ENCODE measurements at regions not wholly inside any gene's neighbourhood (a gene's known extent, or its start where the extent isn't known, plus 50 kb on each side); places are given as distances from the start of the nearest gene placed in this dataset.
A peak's percentile ranks its signal among the peaks of the same experiment; 100 is the strongest.
"Not testable (repeated sequence)": the region's sequence is repeated elsewhere in the genome, so short reads cannot be mapped to it uniquely, and the experiment has no call there.

DNA sequence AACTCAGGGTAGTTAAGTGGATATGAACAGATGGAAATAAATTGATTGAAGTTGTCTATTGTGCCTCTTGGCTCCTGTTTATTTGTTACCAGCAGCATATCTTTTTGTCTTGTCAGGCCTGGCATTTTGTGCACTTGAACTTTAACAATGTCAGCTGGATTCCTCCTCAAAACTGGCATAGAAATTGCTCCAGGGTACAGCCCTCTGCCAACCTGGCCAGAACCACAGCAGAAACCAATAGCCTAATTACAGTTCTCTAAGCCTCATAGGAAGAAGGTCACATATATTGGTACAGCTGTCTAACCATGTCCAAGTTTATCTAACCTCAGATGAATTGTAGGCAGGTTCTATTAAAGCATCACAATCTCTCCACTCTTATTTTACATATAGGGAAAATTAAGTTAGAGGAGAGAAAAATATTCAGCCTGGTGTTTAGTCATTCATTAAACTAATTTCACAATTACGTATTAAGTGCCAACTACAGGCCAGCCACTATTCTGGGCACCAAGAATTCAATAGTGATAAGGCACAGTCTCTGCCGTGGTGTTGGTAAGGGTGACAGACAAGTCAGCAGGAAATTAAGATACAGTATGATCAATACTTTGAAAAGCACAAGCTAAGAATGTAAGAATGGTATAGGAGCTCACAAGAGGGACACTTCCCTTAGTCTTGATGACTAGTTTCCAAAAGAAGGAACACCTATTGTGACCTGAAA, 452.9 kb upstream of the NECTIN3 start:
- Histone ChIP-seq H3K27ac (ENCODE audit: insufficient read depth in 1 of 2, low read depth in 1 of 2, low read length in 2 of 2, poor library complexity in 1 of 2, severe bottlenecking in 2 of 2) (no peak overlapping the region), H3K27me3 (replicated peaks in 2 of 5; ENCODE audit: control insufficient read depth in 4 of 5, insufficient read depth in 5 of 5, low read length in 4 of 5) (no peaks in the 10 kb centered on the region), H3K36me3 (ENCODE audit: control insufficient read depth in 4 of 4, insufficient read depth in 4 of 4, low read length in 3 of 4) (no peaks in the 10 kb centered on the region), H3K4me1 (ENCODE audit: control extremely low read depth in 1 of 4, control insufficient read depth in 4 of 4, insufficient read depth in 4 of 4, low read length in 3 of 4) (no peaks in the 10 kb centered on the region), H3K4me3 (ENCODE audit: control insufficient read depth in 1 of 7, extremely low read depth in 1 of 7, insufficient read depth in 4 of 7, low read depth in 2 of 7, low read length in 6 of 7) (no peak overlapping the region), H3K9me3 (ENCODE audit: control extremely low read depth in 1 of 5, control insufficient read depth in 4 of 5, insufficient read depth in 2 of 5, low read depth in 1 of 5, low read length in 4 of 5) (no peaks in the 10 kb centered on the region)
- WGBS (ENCODE audit: insufficient coverage), result no CpG with 5 or more reads among the region's 2 CpGs
- ChIA-PET CTCF (no interaction called here), POLR2A (no interaction called here)
- no peak for DNase-seq

DNA sequence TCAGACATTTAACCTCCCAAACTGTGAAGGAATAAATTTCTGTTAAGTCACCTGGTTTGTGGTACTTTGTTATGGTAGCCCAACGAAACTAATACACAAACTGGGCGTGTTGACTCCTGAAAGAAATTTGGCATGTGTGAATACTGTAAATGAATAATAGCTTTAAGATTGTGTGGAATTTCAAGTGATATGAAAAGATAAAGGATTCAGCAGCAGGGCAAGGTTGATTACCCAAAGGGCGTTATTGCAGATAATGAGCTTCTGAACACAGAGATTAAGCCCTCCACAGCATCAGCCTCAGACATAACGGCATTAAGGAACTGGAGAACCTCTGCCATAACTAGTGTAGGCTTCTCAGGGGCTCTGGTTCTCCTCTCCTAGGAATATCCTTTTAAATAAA, 451.5 kb upstream of the NECTIN3 start:
- no peaks in the 10 kb centered on the region for H3K9me3 ChIP-seq (ENCODE audit: control extremely low read depth in 1 of 5, control insufficient read depth in 4 of 5, insufficient read depth in 2 of 5, low read depth in 1 of 5, low read length in 4 of 5)
- 60% methylated on average over 1 of the region's 4 CpGs for WGBS (ENCODE audit: insufficient coverage)
- H3K4me3 ChIP-seq (ENCODE audit: control insufficient read depth in 1 of 7, extremely low read depth in 1 of 7, insufficient read depth in 4 of 7, low read depth in 2 of 7, low read length in 6 of 7), result no peak overlapping the region
- no peak for DNase-seq
- POLR2A ChIA-PET, result no interaction called here
- H3K4me1 ChIP-seq (ENCODE audit: control extremely low read depth in 1 of 4, control insufficient read depth in 4 of 4, insufficient read depth in 4 of 4, low read length in 3 of 4), result no peaks in the 10 kb centered on the region
- H3K27me3 ChIP-seq (replicated peaks in 2 of 5; ENCODE audit: control insufficient read depth in 4 of 5, insufficient read depth in 5 of 5, low read length in 4 of 5), result no peaks in the 10 kb centered on the region
- no peak overlapping the region for H3K27ac ChIP-seq (ENCODE audit: insufficient read depth in 1 of 2, low read depth in 1 of 2, low read length in 2 of 2, poor library complexity in 1 of 2, severe bottlenecking in 2 of 2)
- CTCF ChIA-PET, result no interaction called here
- H3K36me3 ChIP-seq (ENCODE audit: control insufficient read depth in 4 of 4, insufficient read depth in 4 of 4, low read length in 3 of 4), result no peaks in the 10 kb centered on the region

DNA sequence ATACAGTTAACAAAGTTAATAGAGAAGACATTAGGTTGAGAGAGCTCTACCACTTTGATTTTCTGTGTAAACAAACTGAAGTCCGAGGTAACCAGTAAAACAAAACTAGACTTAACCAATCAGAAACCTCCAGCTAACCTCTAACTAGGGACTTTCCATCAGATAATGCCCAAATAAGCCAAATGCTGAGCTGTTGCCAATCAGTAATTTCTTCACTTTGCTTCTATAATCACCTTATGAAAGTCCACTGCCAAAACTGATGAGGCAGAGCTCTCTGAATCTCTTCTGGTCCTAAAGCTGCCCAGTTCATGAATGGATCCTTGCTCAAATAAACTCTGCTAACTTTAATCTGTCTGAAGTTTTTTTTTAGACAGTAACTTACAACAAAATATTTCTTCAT, 448.0 kb upstream of the NECTIN3 start:
- POLR2A ChIA-PET, result no interaction called here
- Histone ChIP-seq H3K4me1 (ENCODE audit: control extremely low read depth in 1 of 4, control insufficient read depth in 4 of 4, insufficient read depth in 4 of 4, low read length in 3 of 4) (peaks cover 0 to 6% (median 2%) of the 10 kb centered on the region in 4 experiments), H3K27ac (ENCODE audit: insufficient read depth in 1 of 2, low read depth in 1 of 2, low read length in 2 of 2, poor library complexity in 1 of 2, severe bottlenecking in 2 of 2) (no peak overlapping the region), H3K27me3 (replicated peaks in 2 of 5; ENCODE audit: control insufficient read depth in 4 of 5, insufficient read depth in 5 of 5, low read length in 4 of 5) (no peaks in the 10 kb centered on the region), H3K4me3 (ENCODE audit: control insufficient read depth in 1 of 7, extremely low read depth in 1 of 7, insufficient read depth in 4 of 7, low read depth in 2 of 7, low read length in 6 of 7) (no peak overlapping the region), H3K36me3 (ENCODE audit: control insufficient read depth in 4 of 4, insufficient read depth in 4 of 4, low read length in 3 of 4) (no peaks in the 10 kb centered on the region), H3K9me3 (ENCODE audit: control extremely low read depth in 1 of 5, control insufficient read depth in 4 of 5, insufficient read depth in 2 of 5, low read depth in 1 of 5, low read length in 4 of 5) (no peaks in the 10 kb centered on the region)
- CTCF ChIA-PET, result no interaction called here
- peak in 1 of 3 donors; percentile 6 for DNase-seq
- WGBS (ENCODE audit: insufficient coverage), result 50% methylated on average over 1 of the region's 1 CpG

DNA sequence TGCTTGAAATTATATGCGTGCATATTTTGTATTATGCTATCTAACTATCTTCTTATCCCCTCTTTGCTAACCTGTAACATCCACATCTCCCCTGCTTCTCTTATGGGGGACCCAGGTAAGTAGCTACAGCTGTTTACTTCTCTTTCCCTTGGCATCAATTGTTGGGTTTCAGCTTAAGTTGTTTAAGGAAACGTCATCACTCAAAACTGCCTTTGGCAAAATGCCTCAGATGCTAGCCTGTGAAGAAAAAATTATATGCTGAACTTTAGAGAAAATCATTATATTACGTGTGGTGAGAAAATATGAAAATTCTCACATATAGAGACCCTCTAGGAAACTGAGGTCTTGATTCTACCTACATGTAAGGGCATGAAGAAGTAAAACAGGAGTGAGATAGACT, 447.0 kb upstream of the NECTIN3 start:
- H3K4me1 ChIP-seq (ENCODE audit: control extremely low read depth in 1 of 4, control insufficient read depth in 4 of 4, insufficient read depth in 4 of 4, low read length in 3 of 4), result peaks cover 0 to 7% (median 2%) of the 10 kb centered on the region in 4 experiments
- POLR2A ChIA-PET, result no interaction called here
- DNase-seq, result no peak

DNA sequence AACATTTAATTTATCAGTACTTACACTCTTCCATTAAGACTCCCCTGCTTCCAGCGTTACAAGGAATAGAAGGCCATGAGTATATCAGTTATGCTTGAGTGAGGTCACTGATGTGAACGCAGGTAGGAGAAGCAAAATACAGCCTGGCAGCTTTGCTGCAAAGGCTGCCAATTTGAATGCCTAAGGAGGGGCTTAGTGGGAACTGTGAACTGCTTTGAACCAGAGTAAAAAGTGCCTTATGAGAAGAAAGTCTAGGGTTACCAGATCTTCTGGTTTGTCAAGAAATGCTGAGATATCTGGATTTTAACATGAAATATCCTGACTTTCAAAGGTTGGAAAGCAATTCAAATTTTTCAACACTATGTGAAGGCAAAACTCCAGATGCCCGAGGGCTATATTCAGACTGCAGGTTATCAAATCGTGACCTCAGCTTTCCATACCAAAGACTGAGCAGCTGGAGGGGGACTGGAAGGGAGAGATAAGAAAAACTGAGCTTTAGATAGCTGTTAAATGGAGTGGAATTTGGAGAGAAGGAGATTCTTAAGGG, 446.3 kb upstream of the NECTIN3 start:
- peak in 1 of 3 donors; percentile 23 for DNase-seq
- Histone ChIP-seq H3K27ac (ENCODE audit: insufficient read depth in 1 of 2, low read depth in 1 of 2, low read length in 2 of 2, poor library complexity in 1 of 2, severe bottlenecking in 2 of 2) (no peak overlapping the region), H3K4me3 (ENCODE audit: control insufficient read depth in 1 of 7, extremely low read depth in 1 of 7, insufficient read depth in 4 of 7, low read depth in 2 of 7, low read length in 6 of 7) (no peak overlapping the region), H3K27me3 (replicated peaks in 2 of 5; ENCODE audit: control insufficient read depth in 4 of 5, insufficient read depth in 5 of 5, low read length in 4 of 5) (no peaks in the 10 kb centered on the region), H3K9me3 (ENCODE audit: control extremely low read depth in 1 of 5, control insufficient read depth in 4 of 5, insufficient read depth in 2 of 5, low read depth in 1 of 5, low read length in 4 of 5) (no peaks in the 10 kb centered on the region), H3K36me3 (ENCODE audit: control insufficient read depth in 4 of 4, insufficient read depth in 4 of 4, low read length in 3 of 4) (no peaks in the 10 kb centered on the region), H3K4me1 (ENCODE audit: control extremely low read depth in 1 of 4, control insufficient read depth in 4 of 4, insufficient read depth in 4 of 4, low read length in 3 of 4) (peaks cover 0 to 7% (median 2%) of the 10 kb centered on the region in 4 experiments)
- ChIA-PET POLR2A (no interaction called here), CTCF (no interaction called here)
- WGBS (ENCODE audit: insufficient coverage), result 86% methylated on average over 4 of the region's 4 CpGs

More for the DNA sequence above, 447.0 kb upstream of the NECTIN3 start:
- no peaks in the 10 kb centered on the region for H3K36me3 ChIP-seq (ENCODE audit: control insufficient read depth in 4 of 4, insufficient read depth in 4 of 4, low read length in 3 of 4)
- H3K27ac ChIP-seq (ENCODE audit: insufficient read depth in 1 of 2, low read depth in 1 of 2, low read length in 2 of 2, poor library complexity in 1 of 2, severe bottlenecking in 2 of 2), result no peak overlapping the region
- 100% methylated on average over 1 of the region's 3 CpGs for WGBS (ENCODE audit: insufficient coverage)
- CTCF ChIA-PET, result no interaction called here
- no peaks in the 10 kb centered on the region for H3K9me3 ChIP-seq (ENCODE audit: control extremely low read depth in 1 of 5, control insufficient read depth in 4 of 5, insufficient read depth in 2 of 5, low read depth in 1 of 5, low read length in 4 of 5)
- no peak overlapping the region for H3K4me3 ChIP-seq (ENCODE audit: control insufficient read depth in 1 of 7, extremely low read depth in 1 of 7, insufficient read depth in 4 of 7, low read depth in 2 of 7, low read length in 6 of 7)
- no peaks in the 10 kb centered on the region for H3K27me3 ChIP-seq (replicated peaks in 2 of 5; ENCODE audit: control insufficient read depth in 4 of 5, insufficient read depth in 5 of 5, low read length in 4 of 5)

DNA sequence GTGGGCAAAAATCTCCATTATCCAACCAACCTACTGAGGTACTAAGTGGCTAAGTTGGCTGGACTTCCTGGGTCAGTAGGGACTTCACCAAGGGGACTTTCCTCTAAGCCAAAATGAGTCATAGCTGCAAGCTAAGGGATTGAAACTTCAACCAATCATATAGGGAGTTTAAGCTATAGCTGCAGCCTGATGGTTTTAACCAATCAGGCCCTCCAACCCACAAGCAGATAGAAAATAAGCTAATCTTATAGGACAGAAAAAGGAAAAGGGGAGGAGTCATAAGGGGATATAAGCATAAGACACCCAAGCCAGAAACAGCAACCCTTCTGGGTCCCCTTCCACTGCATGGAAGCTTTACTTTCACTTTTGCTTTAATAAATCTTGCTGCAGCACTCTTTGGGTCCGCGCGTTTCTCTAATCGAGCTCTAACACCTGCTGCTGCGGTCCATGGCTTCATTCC, 444.9 kb upstream of the NECTIN3 start:
- H3K4me3 ChIP-seq (ENCODE audit: control insufficient read depth in 1 of 7, extremely low read depth in 1 of 7, insufficient read depth in 4 of 7, low read depth in 2 of 7, low read length in 6 of 7), result peak overlapping the region in 2 of 7 experiments; percentile 46 to 68
- CTCF ChIA-PET; H3K9me3 ChIP-seq (ENCODE audit: control extremely low read depth in 1 of 5, control insufficient read depth in 4 of 5, insufficient read depth in 2 of 5, low read depth in 1 of 5, low read length in 4 of 5); H3K36me3 ChIP-seq (ENCODE audit: control insufficient read depth in 4 of 4, insufficient read depth in 4 of 4, low read length in 3 of 4); H3K27ac ChIP-seq (ENCODE audit: insufficient read depth in 1 of 2, low read depth in 1 of 2, low read length in 2 of 2, poor library complexity in 1 of 2, severe bottlenecking in 2 of 2); POLR2A ChIA-PET; H3K4me1 ChIP-seq (ENCODE audit: control extremely low read depth in 1 of 4, control insufficient read depth in 4 of 4, insufficient read depth in 4 of 4, low read length in 3 of 4); H3K27me3 ChIP-seq (replicated peaks in 2 of 5; ENCODE audit: control insufficient read depth in 4 of 5, insufficient read depth in 5 of 5, low read length in 4 of 5): not testable (repeated sequence)
- peak; percentile 72 to 93 (median 90) for DNase-seq
- 40% methylated on average over 3 of the region's 5 CpGs for WGBS (ENCODE audit: insufficient coverage)

DNA sequence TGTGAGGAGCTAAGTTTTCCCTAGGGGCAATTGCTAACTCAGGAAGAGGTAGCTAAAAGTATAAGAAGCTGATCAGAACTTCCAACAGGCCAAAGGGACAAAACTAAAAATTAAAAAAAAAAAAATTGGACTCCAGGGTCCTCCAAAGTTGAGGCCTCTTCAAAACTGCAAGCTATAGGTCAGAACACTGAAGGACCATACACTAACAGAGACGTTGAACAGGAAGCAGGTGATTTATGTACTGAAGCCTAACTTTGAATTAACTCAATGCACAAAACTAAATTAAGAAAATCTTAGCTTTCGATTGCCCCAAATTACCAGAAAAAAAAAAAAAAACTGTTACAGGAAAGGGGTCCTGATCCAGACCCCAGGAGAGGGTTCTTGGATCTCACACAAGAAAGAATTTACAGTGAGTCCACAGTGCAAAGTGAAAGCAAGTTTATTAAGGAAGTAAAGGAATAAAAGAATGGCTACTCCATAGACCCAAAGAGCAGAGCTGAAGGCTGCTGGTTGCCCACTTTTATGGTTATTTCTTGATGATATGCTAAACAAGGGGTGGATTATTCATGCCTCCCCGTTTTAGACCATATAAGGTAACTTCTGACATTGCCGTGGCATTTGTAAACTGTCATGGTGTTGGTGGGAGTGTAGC, 442.8 kb upstream of the NECTIN3 start:
- no peak overlapping the region for H3K27ac ChIP-seq (ENCODE audit: insufficient read depth in 1 of 2, low read depth in 1 of 2, low read length in 2 of 2, poor library complexity in 1 of 2, severe bottlenecking in 2 of 2)

More for the DNA sequence above, 442.8 kb upstream of the NECTIN3 start:
- WGBS (ENCODE audit: insufficient coverage), result 80% methylated on average over 1 of the region's 4 CpGs
- ChIA-PET POLR2A (no interaction called here), CTCF (no interaction called here)
- DNase-seq, result peak in 2 of 3 donors; percentile 5 to 17
- H3K36me3 ChIP-seq (ENCODE audit: control insufficient read depth in 4 of 4, insufficient read depth in 4 of 4, low read length in 3 of 4), result no peaks in the 10 kb centered on the region
- no peaks in the 10 kb centered on the region for H3K27me3 ChIP-seq (replicated peaks in 2 of 5; ENCODE audit: control insufficient read depth in 4 of 5, insufficient read depth in 5 of 5, low read length in 4 of 5)
- H3K4me3 ChIP-seq (ENCODE audit: control insufficient read depth in 1 of 7, extremely low read depth in 1 of 7, insufficient read depth in 4 of 7, low read depth in 2 of 7, low read length in 6 of 7), result no peak overlapping the region
- peaks cover 0 to 7% (median 2%) of the 10 kb centered on the region in 4 experiments for H3K4me1 ChIP-seq (ENCODE audit: control extremely low read depth in 1 of 4, control insufficient read depth in 4 of 4, insufficient read depth in 4 of 4, low read length in 3 of 4)
- H3K9me3 ChIP-seq (ENCODE audit: control extremely low read depth in 1 of 5, control insufficient read depth in 4 of 5, insufficient read depth in 2 of 5, low read depth in 1 of 5, low read length in 4 of 5), result no peaks in the 10 kb centered on the region

All from common myeloid progenitor, CD34-positive (primary cell).